Epithelial cell of esophagus (primary cell): ENCODE measurements at regions not wholly inside any gene's neighbourhood (a gene's known extent, or its start where the extent isn't known, plus 50 kb on each side); places are given as distances from the start of the nearest gene placed in this dataset.

Experiments
- DNase-seq: peaks from one replicate; pipeline ENCODE4 v3.0.0; 2010; ENCODE audit warnings: low read depth
- H3K4me3 ChIP-seq: 2 replicates; pipeline ENCODE4 v1.5.1; 2011; ENCODE audit warnings: mild to moderate bottlenecking, low read length, control low read depth
- CTCF ChIP-seq: IDR thresholded peaks from 2 replicates; pipeline ENCODE4 v1.5.1; 2011; ENCODE audit warnings: low read depth, mild to moderate bottlenecking, low read length, control low read depth, inconsistent platforms; ENCODE audit not compliant: insufficient read depth; ENCODE audit errors: missing control alignments

- no peak overlapping the region for H3K4me3 ChIP-seq
- no peak for DNase-seq
- TF ChIP-seq CTCF, result no peak
Observed at GRCh38 chr1:36693161-36693525, 210.4 kb upstream of the CSF3R start.

- no peak for DNase-seq
- TF ChIP-seq CTCF, result no peak
- H3K4me3 ChIP-seq, result no peak overlapping the region
Observed at GRCh38 chr1:36692465-36693160, 209.9 kb upstream of the CSF3R start.

DNA sequence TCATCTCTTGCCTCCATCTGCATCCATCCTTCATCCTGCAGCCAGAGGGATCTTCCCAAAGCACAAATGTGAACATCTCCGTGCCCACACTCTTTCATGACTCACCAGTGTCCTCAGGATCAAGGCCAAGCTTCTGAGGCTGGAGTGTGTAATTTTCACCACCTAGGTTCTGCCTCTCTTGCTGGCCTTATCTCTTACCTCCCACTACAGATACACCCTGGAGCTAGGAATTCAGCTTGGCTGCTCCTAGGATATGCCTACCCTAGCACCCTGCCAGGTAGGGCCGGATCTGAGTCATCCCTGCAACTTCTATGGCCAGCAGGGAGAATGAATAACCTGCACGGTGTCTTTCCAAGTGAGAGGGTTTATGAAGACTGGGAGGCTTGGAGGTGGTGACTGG lies 208.7 kb upstream of the CSF3R start:
- DNase-seq, result peak; percentile 15
- TF ChIP-seq CTCF, result no peak
- no peak overlapping the region for H3K4me3 ChIP-seq

DNA sequence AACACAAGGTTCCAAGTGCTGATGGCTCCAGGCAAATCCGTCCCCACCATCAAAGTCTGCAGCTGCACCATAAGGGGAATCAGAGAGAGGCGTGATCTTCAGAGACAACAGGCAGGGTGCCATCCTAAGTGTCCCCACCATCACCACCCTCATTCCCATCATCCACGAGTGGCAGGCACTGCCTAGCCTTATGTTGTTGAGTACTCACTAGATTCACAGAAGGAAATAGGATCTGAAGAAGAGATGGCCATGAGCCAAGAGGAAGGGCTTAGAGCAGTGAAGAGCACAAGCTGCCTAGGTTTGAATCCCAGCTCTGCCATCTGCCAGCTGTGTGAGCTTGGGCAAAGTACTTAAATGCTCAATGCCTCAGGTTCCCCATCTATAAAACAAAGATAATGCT lies 207.3 kb upstream of the CSF3R start:
- no peak for DNase-seq
- no peak overlapping the region for H3K4me3 ChIP-seq
- TF ChIP-seq CTCF, result no peak

- no peak overlapping the region for H3K4me3 ChIP-seq
- DNase-seq, result no peak
- TF ChIP-seq CTCF, result no peak
Observed at GRCh38 chr1:36687312-36687711, 204.6 kb upstream of the CSF3R start.

DNA sequence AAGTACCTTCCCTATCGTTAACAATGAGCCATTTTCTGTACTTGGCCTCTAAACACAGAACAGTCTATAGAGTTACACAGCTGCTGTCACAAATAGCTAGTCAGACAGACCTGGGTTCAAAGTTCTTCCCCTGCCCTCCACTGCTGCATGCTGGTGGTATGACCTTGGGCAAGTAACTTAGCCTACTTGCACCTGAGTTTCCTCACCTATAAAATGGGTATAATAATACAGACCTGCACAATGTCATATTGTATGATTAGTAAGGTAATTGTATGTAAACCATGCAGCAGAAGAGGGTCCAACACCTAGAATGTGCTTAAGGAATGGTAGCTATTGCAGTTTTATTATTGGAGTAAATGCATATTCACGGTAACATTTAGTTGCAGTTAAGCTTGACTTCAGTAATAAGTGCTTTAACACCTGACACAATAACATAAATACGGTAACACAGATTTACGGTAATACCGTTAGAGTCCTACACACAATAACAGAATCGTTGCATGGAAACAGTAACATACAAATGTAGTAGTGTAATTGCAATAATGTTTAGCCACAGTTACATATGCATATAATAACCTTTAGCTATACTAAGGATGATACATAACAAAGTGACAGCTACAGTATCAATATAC lies 193.3 kb upstream of the CSF3R start:
- H3K4me3 ChIP-seq, result no peak overlapping the region
- no peak for DNase-seq
- no peak for TF ChIP-seq CTCF

GRCh38 chr1:36675106-36675505 lies 192.4 kb upstream of the CSF3R start:
- TF ChIP-seq CTCF, result no peak
- no peak overlapping the region for H3K4me3 ChIP-seq
- DNase-seq, result no peak
